Inflammatory macrophage treated with lipopolysaccharide for 4 hours (primary cell): ENCODE measurements at regions not wholly inside any gene's neighbourhood (a gene's known extent, or its start where the extent isn't known, plus 50 kb on each side); places are given as distances from the start of the nearest gene placed in this dataset.

Experiments
- DNase-seq: peaks from one replicate; pipeline ENCODE4 v3.0.0-alpha.2; 2020

GRCh38 chr5:67612961-67613360 lies 416.4 kb upstream of the CD180 start:
- DNase-seq = no peak

GRCh38 chr5:67610186-67610912 lies 413.8 kb upstream of the CD180 start:
- no peak for DNase-seq

- no peak for DNase-seq
These were observed 411.4 kb upstream of the CD180 start for GRCh38 chr5:67607958-67608357.

GRCh38 chr5:67606586-67606947 lies 410.0 kb upstream of the CD180 start:
- no peak for DNase-seq

GRCh38 chr5:67605730-67606585 lies 409.4 kb upstream of the CD180 start:
- no peak for DNase-seq

- DNase-seq = no peak
These were observed 394.9 kb upstream of the CD180 start for GRCh38 chr5:67591491-67591890.

GRCh38 chr5:67588389-67588788 lies 391.8 kb upstream of the CD180 start:
- DNase-seq = no peak

- peak; percentile 45 for DNase-seq
These were observed 384.6 kb upstream of the CD180 start for GRCh38 chr5:67581203-67581602.

- no peak for DNase-seq
These were observed 381.4 kb upstream of the CD180 start for GRCh38 chr5:67578011-67578410.

- no peak for DNase-seq
These were observed 380.8 kb upstream of the CD180 start for GRCh38 chr5:67577424-67577823.

GRCh38 chr5:67576112-67576511 lies 379.5 kb upstream of the CD180 start:
- no peak for DNase-seq

- no peak for DNase-seq
These were observed 378.5 kb upstream of the CD180 start for GRCh38 chr5:67575087-67575486.

GRCh38 chr5:67561151-67561932 lies 364.7 kb upstream of the CD180 start:
- DNase-seq = no peak

GRCh38 chr5:67552773-67553172 lies 356.2 kb upstream of the CD180 start:
- no peak for DNase-seq

- DNase-seq = no peak
These were observed 353.3 kb upstream of the CD180 start for GRCh38 chr5:67549947-67550346.

GRCh38 chr5:67549296-67549618 lies 352.7 kb upstream of the CD180 start:
- DNase-seq = no peak

GRCh38 chr5:67548520-67549295 lies 352.1 kb upstream of the CD180 start:
- DNase-seq = peak; percentile 22

- DNase-seq = no peak
These were observed 351.1 kb upstream of the CD180 start for GRCh38 chr5:67547682-67548081.

- DNase-seq = peak; percentile 62
These were observed 348.3 kb upstream of the CD180 start for GRCh38 chr5:67544942-67545341.

GRCh38 chr5:67543720-67544270 lies 347.2 kb upstream of the CD180 start:
- no peak for DNase-seq

- DNase-seq = peak; percentile 55
These were observed 345.9 kb upstream of the CD180 start for GRCh38 chr5:67542479-67542878.

GRCh38 chr5:67541875-67542274 lies 345.3 kb upstream of the CD180 start:
- DNase-seq = no peak
